Liver (tissue), 8 donors: ENCODE measurements at regions not wholly inside any gene's neighbourhood (a gene's known extent, or its start where the extent isn't known, plus 50 kb on each side); places are given as distances from the start of the nearest gene placed in this dataset.

Experiments used
- DNase-seq: peaks from one replicate; pipeline ENCODE4 v3.0.0-alpha.2; 2017; ENCODE audit warnings: low spot score
- H3K27ac ChIP-seq, 2 donors: one replicate each; pipeline ENCODE4 v1.7.0; 2013; ENCODE audit warnings: inconsistent platforms in 2 of 2, low read length in 2 of 2, control low read depth in 1 of 2, low read depth in 1 of 2, mild to moderate bottlenecking in 1 of 2
- H3K27me3 ChIP-seq, 4 donors: one replicate each; pipeline versions ENCODE4 v1.6.1 to v1.7.0; 2013; ENCODE audit warnings: low read length in 3 of 4, inconsistent platforms in 1 of 4, mild to moderate bottlenecking in 1 of 4, moderate library complexity in 1 of 4; ENCODE audit not compliant: control insufficient read depth in 4 of 4, insufficient read depth in 4 of 4
- H3K36me3 ChIP-seq, 4 donors: one replicate each; pipeline versions ENCODE4 v1.6.1 to v1.7.0; 2013; ENCODE audit warnings: low read length in 3 of 4, mild to moderate bottlenecking in 3 of 4, low read depth in 1 of 4, moderate library complexity in 1 of 4; ENCODE audit not compliant: control insufficient read depth in 4 of 4, insufficient read depth in 3 of 4
- H3K4me1 ChIP-seq, 4 donors: one replicate each; pipeline versions ENCODE4 v1.6.1 to v1.7.0; 2013; ENCODE audit warnings: low read length in 3 of 4, mild to moderate bottlenecking in 3 of 4, moderate library complexity in 1 of 4; ENCODE audit not compliant: control insufficient read depth in 4 of 4, insufficient read depth in 4 of 4
- H3K4me3 ChIP-seq, 3 donors: one replicate each; pipeline versions ENCODE4 v1.6.1 to v1.7.0; 2013; ENCODE audit warnings: low read length in 3 of 3, control low read depth in 1 of 3, low read depth in 1 of 3, mild to moderate bottlenecking in 1 of 3
- H3K9ac ChIP-seq, 2 donors: one replicate each; pipeline ENCODE4 v1.7.0; 2013; ENCODE audit warnings: low read length in 2 of 2, mild to moderate bottlenecking in 2 of 2, moderate library complexity in 2 of 2, control low read depth in 1 of 2, low read depth in 1 of 2
- H3K9me3 ChIP-seq, 4 donors: one replicate each; pipeline versions ENCODE4 v1.6.1 to v1.7.0; 2013; ENCODE audit warnings: low read length in 3 of 4; ENCODE audit not compliant: control insufficient read depth in 4 of 4
- EGR1 ChIP-seq, 2 donors: IDR thresholded peaks; 2 replicates each; pipeline ENCODE4 v1.6.1; 2016 to 2018; ENCODE audit warnings: antibody characterized with exemption in 2 of 2, low read depth in 2 of 2
- FOXA2 ChIP-seq: IDR thresholded peaks from 2 replicates; pipeline ENCODE4 v1.6.1; 2016; ENCODE audit warnings: antibody characterized with exemption
- GABPA ChIP-seq, 2 donors: IDR thresholded peaks in 1 of 2; conservative IDR thresholded peaks in 1 of 2; 2 replicates each; pipeline ENCODE4 v1.6.1; 2016; ENCODE audit warnings: antibody characterized with exemption in 2 of 2, mild to moderate bottlenecking in 1 of 2, moderate library complexity in 1 of 2
- HNF4A ChIP-seq, 2 donors: conservative IDR thresholded peaks; 2 replicates each; pipeline ENCODE4 v1.6.1; 2016; ENCODE audit warnings: antibody characterized with exemption in 2 of 2, mild to moderate bottlenecking in 2 of 2
- HNF4G ChIP-seq: IDR thresholded peaks from 2 replicates; pipeline ENCODE4 v1.6.1; 2016; ENCODE audit warnings: antibody characterized with exemption
- JUND ChIP-seq, 2 donors: IDR thresholded peaks; 2 replicates each; pipeline ENCODE4 v1.6.1; 2016; ENCODE audit warnings: antibody characterized with exemption in 2 of 2
- NR2F2 ChIP-seq: IDR thresholded peaks from 2 replicates; pipeline ENCODE4 v1.6.1; 2016; ENCODE audit warnings: antibody characterized with exemption
- RAD21 ChIP-seq, 2 donors: IDR thresholded peaks; 2 replicates each; pipeline ENCODE4 v1.6.1; 2016; ENCODE audit warnings: antibody characterized with exemption in 2 of 2, mild to moderate bottlenecking in 2 of 2
- RXRA ChIP-seq, 2 donors: IDR thresholded peaks; 2 replicates each; pipeline ENCODE4 v1.6.1; 2017 to 2018; ENCODE audit warnings: antibody characterized with exemption in 2 of 2, mild to moderate bottlenecking in 1 of 2
- SP1 ChIP-seq: IDR thresholded peaks from 2 replicates; pipeline ENCODE4 v1.6.1; 2018; ENCODE audit warnings: antibody characterized with exemption, mild to moderate bottlenecking
- TAF1 ChIP-seq: conservative IDR thresholded peaks from 2 replicates; pipeline ENCODE4 v1.6.1; 2016; ENCODE audit warnings: antibody characterized with exemption, mild to moderate bottlenecking
- YY1 ChIP-seq: IDR thresholded peaks from 2 replicates; pipeline ENCODE4 v1.6.1; 2016; ENCODE audit warnings: antibody characterized with exemption, mild to moderate bottlenecking
- WGBS: extraction: QIAGEN DNeasy Blood & Tissue Kit; methylation state at CpG from one replicate; pipeline ENCODE4 v1.1.7; 2013; 5-methylcytosine and 5-hydroxymethylcytosine counted together
- TF ChIP-seq, protein P1 (sequence below): IDR thresholded peaks from 2 replicates; pipeline ENCODE4 v1.6.1; 2016; ENCODE audit warnings: antibody characterized with exemption
- TF ChIP-seq, protein P2 (sequence below): IDR thresholded peaks from 2 replicates; pipeline ENCODE4 v1.6.1; 2016; ENCODE audit warnings: antibody characterized with exemption
- TF ChIP-seq, protein P3 (sequence below): IDR thresholded peaks from 2 replicates; pipeline ENCODE4 v1.6.1; 2016; ENCODE audit warnings: antibody characterized with exemption
- TF ChIP-seq, protein P4 (sequence below): IDR thresholded peaks from 2 replicates; pipeline ENCODE4 v1.6.1; 2016; ENCODE audit warnings: antibody characterized with exemption, mild to moderate bottlenecking
- TF ChIP-seq, protein P5 (sequence below): fragments of 150-350 bp; IDR thresholded peaks from 2 replicates; pipeline ENCODE4 v1.5.1; 2017; ENCODE audit warnings: improper control_type of control experiment, low read depth, low read length; ENCODE audit not compliant: missing input control
- donor health status: healthy.
- donor health status: healthy.
- donor health status: healthy.
- donor health status: healthy.
- donor health status: healthy.

DNA sequence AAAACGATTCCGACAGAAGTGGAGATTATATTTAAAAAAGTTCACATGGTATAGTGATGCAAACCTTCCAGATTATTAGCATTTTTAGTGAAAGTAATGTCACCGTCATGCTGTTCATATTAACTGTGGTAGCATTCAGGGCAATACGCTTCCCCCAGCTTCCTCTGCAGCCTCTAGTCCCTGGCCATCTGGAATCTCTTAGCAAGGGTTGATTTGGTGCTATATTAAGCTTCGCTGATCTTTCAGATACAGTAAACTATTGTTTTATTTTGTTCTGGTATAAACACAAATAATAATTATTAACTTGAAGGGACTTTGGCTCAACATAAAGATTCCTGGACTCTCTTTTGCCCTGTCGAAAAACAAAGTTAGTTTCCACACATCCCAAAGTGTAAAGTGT, 1080.5 kb upstream of the TENM3 start:
- H3K9me3 ChIP-seq, result no peaks in the 10 kb centered on the region
- no peak overlapping the region for H3K4me3 ChIP-seq
- H3K27ac ChIP-seq, result no peak overlapping the region
- H3K4me1 ChIP-seq, result no peaks in the 10 kb centered on the region
- no peak overlapping the region for H3K9ac ChIP-seq
- H3K36me3 ChIP-seq, result no peaks in the 10 kb centered on the region
- DNase-seq, result no peak
- TF ChIP-seq, protein P1, sequence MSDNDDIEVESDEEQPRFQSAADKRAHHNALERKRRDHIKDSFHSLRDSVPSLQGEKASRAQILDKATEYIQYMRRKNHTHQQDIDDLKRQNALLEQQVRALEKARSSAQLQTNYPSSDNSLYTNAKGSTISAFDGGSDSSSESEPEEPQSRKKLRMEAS, result no peak
- TF ChIP-seq, protein P2, sequence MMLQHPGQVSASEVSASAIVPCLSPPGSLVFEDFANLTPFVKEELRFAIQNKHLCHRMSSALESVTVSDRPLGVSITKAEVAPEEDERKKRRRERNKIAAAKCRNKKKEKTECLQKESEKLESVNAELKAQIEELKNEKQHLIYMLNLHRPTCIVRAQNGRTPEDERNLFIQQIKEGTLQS, result no peak
- TF ChIP-seq TAF1 (no peak), EGR1 (IDR thresholded peaks at IDR 0.05; ENCODE audit: low read depth in 2 of 2) (no peak), NR2F2 (no peak), HNF4A (conservative IDR thresholded peaks at IDR 0.05) (no peak), FOXA2 (no peak), YY1 (no peak), JUND (IDR thresholded peaks at IDR 0.05) (no peak)
- TF ChIP-seq, protein P3, sequence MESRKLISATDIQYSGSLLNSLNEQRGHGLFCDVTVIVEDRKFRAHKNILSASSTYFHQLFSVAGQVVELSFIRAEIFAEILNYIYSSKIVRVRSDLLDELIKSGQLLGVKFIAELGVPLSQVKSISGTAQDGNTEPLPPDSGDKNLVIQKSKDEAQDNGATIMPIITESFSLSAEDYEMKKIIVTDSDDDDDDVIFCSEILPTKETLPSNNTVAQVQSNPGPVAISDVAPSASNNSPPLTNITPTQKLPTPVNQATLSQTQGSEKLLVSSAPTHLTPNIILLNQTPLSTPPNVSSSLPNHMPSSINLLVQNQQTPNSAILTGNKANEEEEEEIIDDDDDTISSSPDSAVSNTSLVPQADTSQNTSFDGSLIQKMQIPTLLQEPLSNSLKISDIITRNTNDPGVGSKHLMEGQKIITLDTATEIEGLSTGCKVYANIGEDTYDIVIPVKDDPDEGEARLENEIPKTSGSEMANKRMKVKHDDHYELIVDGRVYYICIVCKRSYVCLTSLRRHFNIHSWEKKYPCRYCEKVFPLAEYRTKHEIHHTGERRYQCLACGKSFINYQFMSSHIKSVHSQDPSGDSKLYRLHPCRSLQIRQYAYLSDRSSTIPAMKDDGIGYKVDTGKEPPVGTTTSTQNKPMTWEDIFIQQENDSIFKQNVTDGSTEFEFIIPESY, result no peak
- TF ChIP-seq, protein P4, sequence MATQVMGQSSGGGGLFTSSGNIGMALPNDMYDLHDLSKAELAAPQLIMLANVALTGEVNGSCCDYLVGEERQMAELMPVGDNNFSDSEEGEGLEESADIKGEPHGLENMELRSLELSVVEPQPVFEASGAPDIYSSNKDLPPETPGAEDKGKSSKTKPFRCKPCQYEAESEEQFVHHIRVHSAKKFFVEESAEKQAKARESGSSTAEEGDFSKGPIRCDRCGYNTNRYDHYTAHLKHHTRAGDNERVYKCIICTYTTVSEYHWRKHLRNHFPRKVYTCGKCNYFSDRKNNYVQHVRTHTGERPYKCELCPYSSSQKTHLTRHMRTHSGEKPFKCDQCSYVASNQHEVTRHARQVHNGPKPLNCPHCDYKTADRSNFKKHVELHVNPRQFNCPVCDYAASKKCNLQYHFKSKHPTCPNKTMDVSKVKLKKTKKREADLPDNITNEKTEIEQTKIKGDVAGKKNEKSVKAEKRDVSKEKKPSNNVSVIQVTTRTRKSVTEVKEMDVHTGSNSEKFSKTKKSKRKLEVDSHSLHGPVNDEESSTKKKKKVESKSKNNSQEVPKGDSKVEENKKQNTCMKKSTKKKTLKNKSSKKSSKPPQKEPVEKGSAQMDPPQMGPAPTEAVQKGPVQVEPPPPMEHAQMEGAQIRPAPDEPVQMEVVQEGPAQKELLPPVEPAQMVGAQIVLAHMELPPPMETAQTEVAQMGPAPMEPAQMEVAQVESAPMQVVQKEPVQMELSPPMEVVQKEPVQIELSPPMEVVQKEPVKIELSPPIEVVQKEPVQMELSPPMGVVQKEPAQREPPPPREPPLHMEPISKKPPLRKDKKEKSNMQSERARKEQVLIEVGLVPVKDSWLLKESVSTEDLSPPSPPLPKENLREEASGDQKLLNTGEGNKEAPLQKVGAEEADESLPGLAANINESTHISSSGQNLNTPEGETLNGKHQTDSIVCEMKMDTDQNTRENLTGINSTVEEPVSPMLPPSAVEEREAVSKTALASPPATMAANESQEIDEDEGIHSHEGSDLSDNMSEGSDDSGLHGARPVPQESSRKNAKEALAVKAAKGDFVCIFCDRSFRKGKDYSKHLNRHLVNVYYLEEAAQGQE, result no peak
- peaks cover 0 to 3% (median 0%) of the 10 kb centered on the region in 4 donors for H3K27me3 ChIP-seq
- WGBS, result 68% methylated on average over 6 of the region's 6 CpGs

DNA sequence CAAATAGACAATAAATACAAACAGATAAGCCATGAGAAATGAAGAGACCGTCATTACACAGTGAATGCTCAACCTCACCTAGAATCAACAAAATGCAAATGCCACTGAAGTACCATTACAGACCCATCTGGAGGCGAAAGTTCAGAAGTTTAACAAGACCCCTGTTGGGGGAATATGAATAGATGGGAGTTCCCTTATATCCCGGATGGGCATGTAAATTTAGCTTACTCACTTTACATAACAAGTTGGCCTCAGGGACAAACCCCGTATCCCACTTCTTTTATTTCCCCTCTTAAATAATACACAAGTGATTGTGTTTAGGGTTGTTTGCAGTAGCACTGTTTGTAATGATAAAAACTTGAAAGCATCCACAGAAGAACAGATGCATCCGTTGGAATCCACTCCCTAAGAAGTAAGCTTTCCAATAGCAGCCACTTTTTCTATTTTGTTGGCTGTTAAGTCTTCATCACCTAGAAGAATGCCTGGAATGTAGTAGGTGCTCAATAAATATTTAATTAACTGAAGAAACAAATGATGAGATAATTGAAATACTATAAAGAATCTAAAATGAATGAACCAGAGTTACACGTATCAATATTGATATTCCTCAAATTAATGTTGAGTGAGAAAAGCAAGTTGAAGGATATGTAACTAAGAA, 1076.3 kb upstream of the TENM3 start:
- 39% methylated on average over 6 of the region's 6 CpGs for WGBS
- H3K4me1 ChIP-seq, result no peaks in the 10 kb centered on the region
- no peaks in the 10 kb centered on the region for H3K27me3 ChIP-seq
- H3K4me3 ChIP-seq, result no peak overlapping the region
- DNase-seq, result no peak
- no peaks in the 10 kb centered on the region for H3K36me3 ChIP-seq
- H3K9me3 ChIP-seq, result no peaks in the 10 kb centered on the region
- TF ChIP-seq, protein P3, result no peak
- no peak for TF ChIP-seq HNF4A (conservative IDR thresholded peaks at IDR 0.05)
- TF ChIP-seq JUND (IDR thresholded peaks at IDR 0.05), result no peak
- TF ChIP-seq RXRA (IDR thresholded peaks at IDR 0.05), result no peak
- no peak for TF ChIP-seq YY1
- TF ChIP-seq, protein P2, result no peak
- TF ChIP-seq, protein P5, sequence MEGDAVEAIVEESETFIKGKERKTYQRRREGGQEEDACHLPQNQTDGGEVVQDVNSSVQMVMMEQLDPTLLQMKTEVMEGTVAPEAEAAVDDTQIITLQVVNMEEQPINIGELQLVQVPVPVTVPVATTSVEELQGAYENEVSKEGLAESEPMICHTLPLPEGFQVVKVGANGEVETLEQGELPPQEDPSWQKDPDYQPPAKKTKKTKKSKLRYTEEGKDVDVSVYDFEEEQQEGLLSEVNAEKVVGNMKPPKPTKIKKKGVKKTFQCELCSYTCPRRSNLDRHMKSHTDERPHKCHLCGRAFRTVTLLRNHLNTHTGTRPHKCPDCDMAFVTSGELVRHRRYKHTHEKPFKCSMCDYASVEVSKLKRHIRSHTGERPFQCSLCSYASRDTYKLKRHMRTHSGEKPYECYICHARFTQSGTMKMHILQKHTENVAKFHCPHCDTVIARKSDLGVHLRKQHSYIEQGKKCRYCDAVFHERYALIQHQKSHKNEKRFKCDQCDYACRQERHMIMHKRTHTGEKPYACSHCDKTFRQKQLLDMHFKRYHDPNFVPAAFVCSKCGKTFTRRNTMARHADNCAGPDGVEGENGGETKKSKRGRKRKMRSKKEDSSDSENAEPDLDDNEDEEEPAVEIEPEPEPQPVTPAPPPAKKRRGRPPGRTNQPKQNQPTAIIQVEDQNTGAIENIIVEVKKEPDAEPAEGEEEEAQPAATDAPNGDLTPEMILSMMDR, result no peak
- TF ChIP-seq RAD21 (IDR thresholded peaks at IDR 0.05), result no peak
- TF ChIP-seq, protein P1, result no peak
- no peak for TF ChIP-seq GABPA (IDR thresholded peaks at IDR 0.05 in 1 of 2, conservative IDR thresholded peaks at IDR 0.05 in 1 of 2)
- TF ChIP-seq SP1, result no peak
- TF ChIP-seq HNF4G, result no peak
- no peak overlapping the region for H3K9ac ChIP-seq
- H3K27ac ChIP-seq, result no peak overlapping the region
